ENCODE measurements at regions not wholly inside any gene's neighbourhood (a gene's known extent, or its start where the extent isn't known, plus 50 kb on each side); places are given as distances from the start of the nearest gene placed in this dataset.

DNA sequence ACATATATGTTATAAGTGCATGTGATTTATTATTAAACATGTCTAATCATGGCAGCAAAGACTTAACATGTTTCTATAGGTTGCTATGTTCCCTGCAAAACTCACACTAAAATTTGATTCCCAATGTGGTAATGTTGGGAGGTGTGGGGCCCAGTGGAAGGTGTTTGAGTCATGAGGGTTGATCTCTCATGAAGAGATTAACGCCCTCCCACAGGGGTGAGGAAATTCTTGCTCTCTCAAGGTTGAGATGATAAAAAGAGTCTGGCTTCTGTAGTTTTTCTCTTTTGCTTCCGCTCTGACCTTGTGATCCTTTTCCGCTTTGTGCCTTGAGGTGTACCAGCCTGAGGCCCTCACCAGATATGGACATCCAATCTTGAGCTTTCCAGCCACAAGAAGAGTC lies 737.5 kb upstream of the SLITRK5 start:
- DNase-seq (ENCODE audit: low read depth, low spot score), result no peak

DNA sequence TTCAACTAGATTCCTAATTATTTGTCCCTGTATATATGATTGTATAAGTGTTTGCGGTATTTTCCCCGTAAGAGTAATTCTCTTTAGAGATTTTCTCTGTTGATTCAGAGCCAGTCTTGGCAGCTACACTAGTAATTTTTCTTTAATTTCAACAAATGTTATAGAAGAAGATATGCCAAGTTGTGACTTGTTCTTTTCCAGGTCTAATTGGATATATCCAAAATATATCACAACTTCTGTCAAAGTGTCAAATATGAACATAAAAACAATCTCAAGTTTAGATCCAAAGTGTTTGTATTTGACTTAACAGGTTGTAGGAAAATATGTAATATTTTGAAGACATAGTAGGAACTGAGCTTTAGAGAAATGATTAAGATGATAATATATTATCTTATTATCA lies 733.9 kb upstream of the SLITRK5 start:
- DNase-seq (ENCODE audit: low read depth, low spot score), result no peak

DNA sequence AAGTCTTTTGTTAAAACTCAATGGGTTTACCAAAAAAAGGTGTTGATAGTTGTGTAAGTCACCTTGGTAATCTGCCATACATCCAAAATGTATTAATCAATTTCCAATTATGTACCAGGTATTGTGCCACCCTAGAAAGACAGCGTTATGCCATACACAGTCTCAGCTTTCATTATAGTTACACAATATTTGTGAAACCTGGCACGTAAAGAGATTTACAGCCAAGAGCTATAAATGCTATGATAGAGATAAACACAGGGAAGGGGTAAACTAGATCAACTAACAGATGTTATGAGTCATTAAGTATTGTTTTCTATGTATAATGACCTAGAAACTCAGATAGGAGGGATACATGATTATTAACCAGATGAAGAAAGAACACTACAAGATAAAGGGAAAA lies 725.6 kb upstream of the SLITRK5 start:
- DNase-seq (ENCODE audit: low read depth, low spot score), result no peak

DNA sequence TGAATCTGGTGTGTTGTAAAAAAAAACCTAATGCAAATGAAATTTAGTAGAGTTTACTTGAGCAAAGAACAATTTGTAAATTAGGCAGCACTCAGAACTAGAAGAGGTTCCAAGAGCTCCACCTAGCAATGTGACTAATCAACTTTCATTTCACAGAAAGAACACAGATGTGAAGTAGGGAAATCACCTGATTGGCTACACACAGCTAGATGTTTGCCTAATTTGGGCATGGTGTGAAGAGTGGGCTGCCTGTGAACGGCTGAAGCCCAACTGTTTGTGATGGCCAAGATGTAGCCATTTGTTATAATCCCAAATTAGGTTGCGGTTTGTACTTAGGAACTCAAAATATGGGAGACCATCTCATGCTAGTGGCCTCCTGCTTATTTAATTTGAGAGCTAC lies 724.4 kb upstream of the SLITRK5 start:
- DNase-seq (ENCODE audit: low read depth, low spot score), result no peak

DNA sequence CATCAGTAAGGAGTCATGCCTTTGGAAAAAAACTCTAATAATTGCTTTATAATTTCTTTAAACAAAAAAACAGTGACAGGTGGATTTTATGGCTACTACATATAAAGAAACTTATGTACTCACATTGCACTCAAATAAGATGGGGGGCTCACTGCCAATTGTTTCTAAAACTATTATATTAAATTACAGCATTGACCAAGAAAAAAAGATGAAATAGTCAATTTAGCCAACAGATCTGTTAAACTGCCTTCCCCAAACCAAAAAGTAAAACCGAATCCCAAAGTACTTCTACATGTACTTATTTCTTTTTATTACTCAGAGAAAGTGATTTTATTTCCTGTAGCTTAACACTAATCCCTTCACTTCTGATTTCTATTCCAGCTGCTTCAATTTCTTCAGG lies 716.8 kb upstream of the SLITRK5 start:
- DNase-seq (ENCODE audit: low read depth, low spot score), result no peak

DNA sequence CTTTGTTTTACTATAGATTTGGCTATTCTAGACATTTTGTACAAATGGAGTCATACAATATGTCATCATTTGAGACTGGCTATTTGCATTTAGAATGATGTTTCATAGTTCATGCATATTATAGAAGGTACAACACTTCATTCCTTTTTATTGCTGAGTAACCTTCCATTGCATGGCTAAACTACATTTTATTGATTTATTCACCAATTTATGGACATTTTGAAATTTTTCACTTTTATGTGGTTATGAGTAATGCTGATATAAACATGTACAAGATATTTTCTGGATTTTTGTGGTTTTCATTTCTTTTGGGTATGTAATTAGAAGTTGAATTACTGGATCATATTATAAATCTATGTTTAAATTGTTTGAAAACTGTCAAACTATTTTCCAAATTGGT lies 710.3 kb upstream of the SLITRK5 start:
- DNase-seq (ENCODE audit: low read depth, low spot score), result no peak

DNA sequence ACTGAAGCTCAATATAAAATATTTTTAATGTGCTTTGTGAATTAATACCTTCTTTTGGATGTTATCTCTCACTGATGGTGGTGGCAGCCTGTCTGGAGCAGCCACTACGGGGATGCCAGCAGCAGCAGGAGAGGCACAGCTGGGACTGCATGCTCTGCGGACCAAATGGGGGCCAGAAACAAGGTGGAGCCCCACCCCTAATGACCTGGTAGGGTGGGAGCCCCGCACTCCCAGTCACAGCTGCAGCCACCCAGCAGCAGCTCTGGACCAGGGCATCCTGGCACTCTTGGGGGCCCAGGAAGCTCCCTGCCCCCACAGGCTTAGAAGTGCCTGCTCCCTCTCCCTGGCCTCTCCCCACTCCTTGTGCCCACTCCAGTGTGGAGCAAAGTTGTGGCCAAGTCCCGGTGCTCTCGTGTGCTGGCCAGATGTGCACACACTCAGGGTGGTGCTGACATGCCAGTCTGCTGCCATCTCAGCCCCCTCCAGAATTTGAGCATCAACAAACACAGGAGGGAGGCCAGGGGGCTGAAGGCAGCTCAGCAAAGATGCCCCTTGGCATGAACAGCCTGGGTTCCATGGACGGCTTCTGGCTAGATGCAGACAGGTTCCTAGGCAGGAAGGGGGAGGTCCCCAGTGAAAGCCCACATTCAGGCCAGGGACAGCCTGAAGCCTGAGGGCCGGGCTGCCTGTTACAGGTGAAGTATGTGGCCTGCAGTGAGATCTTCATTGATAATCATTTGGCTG lies 696.7 kb upstream of the SLITRK5 start:
- no peak for DNase-seq (ENCODE audit: low read depth, low spot score)

DNA sequence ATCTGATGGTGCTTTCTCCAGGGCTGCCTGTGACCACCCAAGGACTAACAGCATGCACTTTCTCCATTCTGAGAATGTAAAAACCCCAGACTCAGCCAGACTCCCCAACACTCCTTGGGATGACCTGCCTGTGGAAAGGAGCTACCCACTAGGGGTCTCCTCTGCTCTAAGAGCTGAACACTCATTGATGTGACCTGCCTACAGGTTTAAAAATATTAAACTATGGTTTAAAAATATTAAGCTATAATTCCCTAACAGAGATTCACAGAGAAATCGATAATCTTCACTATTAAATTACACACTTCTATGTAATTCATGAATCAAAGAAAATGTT lies 696.2 kb upstream of the SLITRK5 start:
- DNase-seq (ENCODE audit: low read depth, low spot score), result no peak

DNA sequence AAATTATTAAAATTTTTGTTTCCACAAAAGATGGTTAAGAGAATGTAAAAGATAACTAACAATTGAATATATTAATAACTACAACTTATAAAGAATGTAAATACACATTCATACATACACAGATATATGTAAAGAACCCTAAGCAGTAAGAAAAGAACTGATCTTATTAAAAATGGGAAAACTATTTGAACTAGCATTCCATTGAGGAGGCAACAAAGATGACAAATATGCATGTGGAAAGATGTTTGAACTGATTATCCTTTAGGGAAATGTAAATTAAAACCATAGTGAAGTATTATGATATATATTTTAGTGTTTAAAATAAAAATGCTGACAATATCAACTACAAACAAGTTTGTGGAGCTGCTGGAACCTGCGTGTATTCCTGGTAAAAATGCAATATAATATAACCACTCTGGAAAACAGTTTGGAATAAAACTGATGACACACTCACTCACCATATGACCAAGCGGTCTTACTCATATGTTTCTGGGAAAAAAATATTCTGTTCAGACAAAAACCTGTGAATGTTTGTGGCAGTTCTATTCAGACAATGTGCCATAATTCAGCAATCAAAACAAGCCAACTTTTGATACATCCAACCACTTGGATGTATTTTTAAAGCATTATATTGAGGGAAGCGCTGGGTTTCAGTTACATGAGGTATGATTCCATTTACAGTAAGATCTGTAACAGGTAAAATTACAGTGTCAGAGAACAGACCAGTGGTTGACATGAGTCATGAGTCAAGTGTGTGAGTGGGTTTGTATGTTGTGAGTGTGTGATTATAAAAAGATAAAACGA lies 694.4 kb upstream of the SLITRK5 start:
- DNase-seq (ENCODE audit: low read depth, low spot score), result no peak

DNA sequence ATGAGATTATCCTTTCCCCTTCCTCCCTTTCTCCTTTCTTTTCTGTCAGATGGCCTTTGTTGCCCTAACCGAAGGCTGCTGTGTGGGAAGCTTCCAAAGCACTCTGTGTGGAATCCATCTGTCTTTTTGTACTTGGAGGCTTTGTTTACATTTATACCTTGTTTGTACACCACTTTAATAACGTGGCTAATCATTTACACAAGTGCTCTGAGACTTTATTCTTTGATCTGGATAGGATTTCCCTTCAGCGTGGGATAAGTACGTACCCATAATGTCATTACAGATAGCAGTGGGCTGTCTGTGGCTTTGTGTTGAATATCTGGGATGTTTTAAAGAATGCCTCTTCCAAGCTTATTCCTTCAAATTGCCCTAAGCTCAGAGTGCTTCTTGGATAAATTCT lies 684.7 kb upstream of the SLITRK5 start:
- peak; percentile 25 for DNase-seq (ENCODE audit: low read depth, low spot score)

DNA sequence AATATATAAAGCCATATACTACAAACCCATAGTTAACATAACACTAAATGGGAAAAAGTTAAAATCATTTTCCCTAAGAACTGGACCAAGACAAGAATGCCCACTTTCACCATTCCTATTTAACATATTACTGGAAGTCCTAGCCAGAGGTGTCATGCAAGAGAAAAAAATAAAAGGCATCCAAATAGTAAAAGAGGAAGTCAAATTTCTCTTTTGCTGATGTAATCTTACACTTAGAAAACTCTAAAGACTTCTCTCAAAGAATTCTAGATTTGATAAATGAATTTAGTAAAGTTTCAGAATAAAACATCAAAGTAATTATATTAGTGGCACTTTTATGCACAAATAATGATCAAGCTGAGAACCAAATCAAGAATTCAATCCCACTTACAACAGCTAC lies 678.9 kb upstream of the SLITRK5 start:
- no peak for DNase-seq (ENCODE audit: low read depth, low spot score)

DNA sequence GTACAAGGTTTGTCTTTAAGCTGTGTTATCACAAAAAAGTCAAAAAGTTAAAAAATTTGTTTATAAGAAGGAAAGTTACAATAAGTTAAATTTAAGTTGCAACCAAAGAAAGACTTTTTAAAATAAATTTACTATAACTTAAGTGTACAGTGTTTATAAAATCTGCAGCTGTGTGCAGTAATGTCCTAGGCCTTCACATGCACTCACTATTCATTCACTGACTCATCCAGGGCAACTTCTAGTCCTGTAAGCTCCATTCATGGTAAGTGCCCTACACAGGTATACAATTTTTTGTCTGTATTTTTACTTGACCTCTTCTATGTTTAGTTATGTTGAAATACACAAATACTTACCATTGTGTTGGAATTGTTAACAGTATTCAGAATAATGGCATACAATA lies 667.9 kb upstream of the SLITRK5 start:
- DNase-seq (ENCODE audit: low read depth, low spot score), result no peak

DNA sequence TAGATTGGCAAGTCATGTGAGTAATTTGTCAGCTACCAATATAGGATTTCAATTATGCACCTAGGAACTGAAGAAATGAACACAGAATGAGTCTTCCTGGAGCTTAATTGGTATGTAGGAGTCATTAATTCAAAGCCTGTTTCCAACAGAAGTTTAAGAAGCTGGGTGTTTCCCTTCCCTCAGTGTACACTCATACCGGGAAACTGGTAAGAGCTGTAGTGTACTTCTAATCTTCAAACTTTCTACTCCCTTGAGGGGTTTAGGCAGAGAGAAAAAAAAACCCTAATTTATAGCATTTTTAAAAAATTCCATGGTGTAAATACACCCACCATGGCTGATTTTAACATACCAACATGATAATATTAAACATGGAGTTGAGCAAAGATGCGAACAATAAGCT lies 665.7 kb upstream of the SLITRK5 start:
- no peak for DNase-seq (ENCODE audit: low read depth, low spot score)

DNA sequence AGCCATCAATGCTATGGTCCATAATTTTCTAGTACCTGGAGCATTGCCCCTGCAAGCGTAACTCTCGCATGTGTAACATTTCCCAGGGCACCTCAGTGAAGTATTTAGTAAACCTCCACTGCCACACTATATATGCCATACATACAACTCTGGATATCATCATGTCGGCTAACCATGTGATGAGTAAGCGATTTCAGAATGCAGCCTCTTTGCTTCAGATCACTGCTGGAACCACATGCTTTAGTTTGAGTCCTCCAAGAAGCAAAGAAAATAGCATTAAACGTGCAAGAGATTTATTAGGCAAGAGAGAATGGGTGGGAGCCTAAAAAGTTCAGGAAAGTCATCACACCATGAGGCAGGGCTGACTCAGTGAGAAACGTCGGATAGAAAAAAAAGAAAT lies 635.6 kb upstream of the SLITRK5 start:
- no peak for DNase-seq (ENCODE audit: low read depth, low spot score)

DNA sequence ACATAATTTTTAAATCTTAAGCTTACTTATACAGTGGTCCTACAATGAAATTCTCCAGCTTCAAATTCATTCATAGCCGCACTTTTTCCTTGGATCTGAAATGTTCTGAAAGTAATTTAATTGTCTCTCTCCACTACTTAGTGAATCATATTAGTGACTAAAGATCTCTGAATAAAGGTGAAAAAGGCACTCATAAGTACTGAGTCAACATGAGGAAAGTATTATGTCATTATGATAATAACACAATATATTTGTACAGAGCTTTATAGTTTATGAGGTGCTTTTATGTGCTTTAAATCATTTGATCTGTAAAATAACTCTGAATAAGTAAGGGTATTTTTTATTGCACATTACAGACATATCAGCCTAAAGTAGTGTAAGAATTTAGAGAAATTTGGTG lies 628.2 kb upstream of the SLITRK5 start:
- DNase-seq (ENCODE audit: low read depth, low spot score), result no peak

DNA sequence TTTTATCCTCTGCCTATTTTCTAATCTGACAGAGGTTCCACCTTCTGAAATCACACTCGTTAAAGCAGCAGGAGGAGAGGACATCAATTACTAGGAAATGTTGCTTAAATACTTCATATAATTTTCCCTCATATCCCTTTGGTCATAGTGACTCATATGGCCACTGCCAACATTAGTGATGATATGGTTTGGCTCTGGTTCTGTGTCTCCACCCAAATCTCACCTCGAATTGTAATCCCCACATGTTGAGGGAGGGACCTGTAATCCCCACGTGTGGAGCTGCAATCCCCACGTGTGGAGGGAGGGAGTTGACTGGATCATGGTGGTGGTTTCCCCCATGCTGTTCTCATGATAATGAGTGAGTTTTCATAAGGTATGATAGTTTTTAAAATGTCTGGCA lies 618.4 kb upstream of the SLITRK5 start:
- no peak for DNase-seq (ENCODE audit: low read depth, low spot score)

DNA sequence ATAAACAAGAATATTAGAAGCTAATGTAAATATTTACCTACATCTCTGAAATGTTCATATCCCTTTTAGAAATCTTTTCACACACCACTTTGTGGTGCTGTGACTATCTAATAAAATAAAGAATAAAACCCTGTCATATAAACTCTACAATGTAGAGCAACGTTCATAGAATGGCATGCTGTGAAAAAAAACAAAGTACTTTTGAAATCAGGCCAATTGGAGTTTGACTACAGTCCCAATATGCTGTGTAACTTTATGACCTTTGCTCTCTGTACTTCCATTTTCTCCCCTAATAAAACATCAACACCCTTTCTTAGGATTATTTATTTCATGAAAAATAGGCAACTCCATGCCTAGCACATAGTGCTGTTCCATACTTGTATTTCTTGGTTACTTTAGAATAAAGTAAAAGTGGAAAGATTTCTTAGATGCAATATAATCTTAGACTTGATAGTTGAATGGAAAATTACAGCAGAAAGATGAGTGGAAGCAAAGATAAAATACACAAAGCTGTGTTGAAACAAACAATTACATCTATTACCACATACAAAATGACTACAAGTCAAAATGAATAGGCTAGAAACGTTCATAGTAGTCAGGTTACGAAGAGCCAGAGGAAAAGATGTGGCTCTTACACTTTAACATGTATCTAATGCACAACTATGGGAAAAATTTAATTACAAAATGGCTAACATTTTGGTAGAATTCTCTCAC lies 613.2 kb upstream of the SLITRK5 start:
- DNase-seq (ENCODE audit: low read depth, low spot score), result no peak

DNA sequence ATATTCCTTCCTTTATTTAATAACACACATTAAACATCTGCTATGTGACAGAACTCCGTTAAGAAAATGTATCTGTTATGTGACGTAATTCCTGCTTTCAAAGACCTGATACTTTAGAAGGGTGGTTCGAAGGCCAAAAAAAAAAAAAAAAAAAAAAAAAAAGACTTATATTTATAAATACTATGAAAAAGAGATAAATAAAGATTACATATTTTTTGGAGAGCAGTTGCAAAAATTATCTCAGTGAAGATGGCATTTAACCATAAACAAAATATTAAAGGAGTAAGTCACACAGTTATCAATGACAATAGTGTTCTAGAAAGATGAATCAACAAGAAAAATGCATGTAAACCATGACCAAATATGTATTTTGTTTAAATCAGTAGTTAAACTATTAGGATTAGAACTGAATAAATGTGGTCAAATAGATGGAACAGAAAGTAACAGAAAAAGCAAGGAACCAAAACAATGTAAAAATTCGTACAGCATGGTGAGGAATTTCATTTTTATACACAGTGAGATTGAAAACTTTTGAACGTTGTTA lies 612.3 kb upstream of the SLITRK5 start:
- no peak for DNase-seq (ENCODE audit: low read depth, low spot score)

DNA sequence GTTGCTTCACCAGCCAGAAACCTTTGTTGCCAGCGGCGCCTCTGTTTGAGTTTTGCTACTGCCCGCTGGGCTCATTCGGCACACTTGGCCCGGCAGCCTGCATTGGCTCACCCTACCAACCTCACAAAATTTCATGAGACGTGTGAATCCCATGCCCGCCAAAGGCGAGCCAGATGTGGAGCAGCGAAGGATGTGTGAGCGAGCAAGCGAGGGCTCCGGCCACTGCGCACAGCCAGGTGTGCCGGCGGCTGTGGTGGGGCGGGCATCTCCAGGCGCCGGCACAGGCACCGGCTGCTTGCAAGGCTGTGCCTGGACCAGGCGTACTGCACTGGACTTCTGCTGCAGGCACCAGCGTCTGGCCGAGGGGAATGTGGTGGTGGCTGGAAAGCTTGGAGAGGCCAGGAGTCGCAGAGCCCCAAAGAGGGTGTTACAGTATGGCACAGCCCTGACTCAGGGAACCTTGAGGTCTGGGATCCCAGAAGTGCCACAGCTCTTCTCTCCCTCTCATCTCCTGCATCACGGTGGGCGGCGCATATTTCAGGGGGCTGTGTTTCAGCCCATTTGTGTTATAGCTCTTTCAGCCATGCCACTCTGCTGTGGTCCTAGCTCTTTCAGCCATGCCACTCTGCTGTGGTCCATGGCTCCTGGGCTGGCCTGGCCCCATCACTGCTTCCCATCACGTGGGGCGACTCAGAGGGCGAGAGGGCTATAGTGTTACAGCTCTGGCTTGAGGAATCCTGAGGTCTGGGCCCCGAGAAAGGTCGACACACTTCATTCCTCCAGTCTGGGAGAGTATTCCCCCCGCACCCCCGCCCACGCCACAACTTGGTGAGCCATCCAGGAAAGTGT lies 592.0 kb upstream of the SLITRK5 start:
- no peak for DNase-seq (ENCODE audit: low read depth, low spot score)

DNA sequence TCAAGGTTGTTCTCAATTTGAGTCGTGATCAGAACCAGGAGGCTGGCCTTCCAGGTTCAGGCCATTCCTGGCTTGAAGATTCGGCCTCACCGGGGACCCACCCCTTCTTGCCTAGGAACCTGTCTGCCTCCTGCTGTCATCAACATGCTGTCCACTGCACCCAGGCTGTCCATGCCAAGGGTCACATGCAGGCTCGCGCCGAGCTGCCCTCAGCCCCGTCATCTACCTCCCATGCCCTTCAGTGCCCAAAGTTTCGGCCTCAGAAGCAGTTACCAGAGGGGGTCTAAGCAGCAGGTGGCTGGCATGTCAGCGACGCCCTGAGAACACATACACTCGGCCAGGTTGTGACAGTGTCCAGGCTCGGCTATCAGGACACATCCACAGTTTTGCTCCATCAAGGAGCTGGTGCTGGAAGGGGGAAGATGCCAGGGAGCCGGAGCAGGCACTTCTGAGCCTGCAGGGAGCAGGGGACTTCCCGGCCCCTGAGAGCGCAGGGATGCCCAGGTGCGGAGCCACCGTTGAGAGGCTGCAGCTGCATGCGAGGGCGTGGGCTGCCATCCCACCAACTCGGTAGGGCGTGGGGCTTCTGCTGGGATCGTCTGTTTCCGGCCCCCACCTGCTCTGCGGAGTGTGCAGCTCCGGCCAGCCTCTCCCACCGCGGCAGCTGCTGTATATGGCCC lies 590.9 kb upstream of the SLITRK5 start:
- no peak for DNase-seq (ENCODE audit: low read depth, low spot score)

DNA sequence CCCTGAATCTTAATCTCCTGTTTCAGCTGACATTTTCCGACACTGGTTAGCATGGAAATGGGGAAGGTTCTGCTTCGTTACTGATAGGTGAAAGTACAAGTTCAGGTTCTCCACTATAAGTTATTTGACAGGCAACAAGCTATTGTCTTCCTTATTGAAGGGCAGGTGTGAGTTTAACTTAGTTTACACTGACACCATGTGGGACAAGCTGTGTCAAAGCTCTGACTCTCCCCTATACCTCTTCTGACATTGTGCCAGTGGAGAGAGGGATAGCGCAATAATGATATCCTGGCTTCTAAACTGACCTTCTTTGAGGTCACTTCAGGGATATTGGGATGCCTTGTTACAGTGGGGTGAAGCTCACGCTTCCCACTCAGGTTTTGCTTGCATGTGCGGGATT lies 587.0 kb upstream of the SLITRK5 start:
- DNase-seq (ENCODE audit: low read depth, low spot score), result no peak
